GM12865 (cell line): ENCODE measurements at regions not wholly inside any gene's neighbourhood (a gene's known extent, or its start where the extent isn't known, plus 50 kb on each side); places are given as distances from the start of the nearest gene placed in this dataset.

Experiments
- DNase-seq: peaks from one replicate; pipeline ENCODE4 v3.0.0; 2010; ENCODE audit warnings: low read depth
- H3K4me3 ChIP-seq: 2 replicates; pipeline ENCODE4 v1.5.1; 2011; ENCODE audit warnings: mild to moderate bottlenecking, low read depth, low read length, control low read depth
- TF ChIP-seq, protein P1 (sequence below): IDR thresholded peaks from 2 replicates; pipeline ENCODE4 v1.5.1; 2011; ENCODE audit warnings: low read length, control low read depth, low read depth, inconsistent platforms; ENCODE audit not compliant: insufficient read depth; ENCODE audit errors: missing control alignments

DNA sequence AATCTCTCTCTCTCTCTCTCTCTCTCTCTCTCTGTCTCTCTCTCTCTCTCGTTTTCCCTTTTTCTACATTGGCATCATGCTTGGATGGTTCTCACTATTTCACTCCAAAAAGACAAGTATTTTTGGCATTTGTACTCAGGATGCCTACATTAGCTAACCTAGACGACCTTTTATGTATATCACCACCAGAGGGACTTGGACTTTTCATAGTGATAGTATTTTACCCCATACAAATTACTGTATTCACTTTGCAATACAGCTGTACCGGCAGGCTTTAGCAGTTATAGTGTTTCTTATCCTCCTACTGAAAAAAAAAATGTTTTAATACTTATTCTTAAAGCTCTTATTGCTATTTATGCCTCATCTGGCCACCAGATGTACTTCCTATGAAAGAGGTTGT lies 687.2 kb upstream of the KLHL1 start:
- DNase-seq, result no peak
- TF ChIP-seq, protein P1, sequence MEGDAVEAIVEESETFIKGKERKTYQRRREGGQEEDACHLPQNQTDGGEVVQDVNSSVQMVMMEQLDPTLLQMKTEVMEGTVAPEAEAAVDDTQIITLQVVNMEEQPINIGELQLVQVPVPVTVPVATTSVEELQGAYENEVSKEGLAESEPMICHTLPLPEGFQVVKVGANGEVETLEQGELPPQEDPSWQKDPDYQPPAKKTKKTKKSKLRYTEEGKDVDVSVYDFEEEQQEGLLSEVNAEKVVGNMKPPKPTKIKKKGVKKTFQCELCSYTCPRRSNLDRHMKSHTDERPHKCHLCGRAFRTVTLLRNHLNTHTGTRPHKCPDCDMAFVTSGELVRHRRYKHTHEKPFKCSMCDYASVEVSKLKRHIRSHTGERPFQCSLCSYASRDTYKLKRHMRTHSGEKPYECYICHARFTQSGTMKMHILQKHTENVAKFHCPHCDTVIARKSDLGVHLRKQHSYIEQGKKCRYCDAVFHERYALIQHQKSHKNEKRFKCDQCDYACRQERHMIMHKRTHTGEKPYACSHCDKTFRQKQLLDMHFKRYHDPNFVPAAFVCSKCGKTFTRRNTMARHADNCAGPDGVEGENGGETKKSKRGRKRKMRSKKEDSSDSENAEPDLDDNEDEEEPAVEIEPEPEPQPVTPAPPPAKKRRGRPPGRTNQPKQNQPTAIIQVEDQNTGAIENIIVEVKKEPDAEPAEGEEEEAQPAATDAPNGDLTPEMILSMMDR, result no peak
- no peak overlapping the region for H3K4me3 ChIP-seq

DNA sequence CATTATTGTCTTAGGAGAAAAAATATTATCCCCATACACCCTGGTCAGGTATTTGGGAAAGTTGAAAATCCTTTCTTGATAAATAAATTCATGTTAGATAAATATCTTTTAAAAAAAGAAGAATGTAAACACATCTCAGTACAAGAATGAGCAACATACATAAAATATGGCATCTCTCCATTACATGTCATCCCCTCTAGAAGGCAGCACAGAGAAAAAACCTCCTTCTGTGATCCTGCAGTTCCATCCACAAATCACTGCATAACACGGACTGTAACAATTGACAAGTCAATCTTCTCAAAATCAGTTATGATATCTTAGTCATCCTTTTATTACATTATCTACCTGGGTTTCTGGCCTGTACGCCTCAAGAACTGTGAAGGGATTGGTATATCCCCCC lies 683.9 kb upstream of the KLHL1 start:
- H3K4me3 ChIP-seq, result no peak overlapping the region
- no peak for DNase-seq
- TF ChIP-seq, protein P1, result no peak

DNA sequence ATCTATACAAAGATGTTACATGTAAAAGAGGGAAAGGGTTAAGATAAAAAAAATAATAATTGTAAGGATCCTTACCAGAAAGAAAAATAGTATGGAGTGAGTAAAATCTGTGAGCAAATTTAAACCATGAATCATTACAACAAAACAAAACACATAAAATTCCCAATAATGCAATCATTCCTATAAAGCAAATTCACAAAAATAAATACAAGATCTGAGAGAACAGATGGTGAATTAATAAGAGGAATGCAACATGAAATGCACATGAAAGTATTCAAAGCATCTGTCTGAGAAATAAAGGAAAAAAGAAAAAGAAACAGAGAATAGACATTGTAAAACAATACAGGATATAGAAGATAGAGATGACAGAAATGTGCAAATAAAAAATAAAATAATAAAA lies 681.5 kb upstream of the KLHL1 start:
- TF ChIP-seq, protein P1, result no peak
- H3K4me3 ChIP-seq, result no peak overlapping the region
- no peak for DNase-seq

DNA sequence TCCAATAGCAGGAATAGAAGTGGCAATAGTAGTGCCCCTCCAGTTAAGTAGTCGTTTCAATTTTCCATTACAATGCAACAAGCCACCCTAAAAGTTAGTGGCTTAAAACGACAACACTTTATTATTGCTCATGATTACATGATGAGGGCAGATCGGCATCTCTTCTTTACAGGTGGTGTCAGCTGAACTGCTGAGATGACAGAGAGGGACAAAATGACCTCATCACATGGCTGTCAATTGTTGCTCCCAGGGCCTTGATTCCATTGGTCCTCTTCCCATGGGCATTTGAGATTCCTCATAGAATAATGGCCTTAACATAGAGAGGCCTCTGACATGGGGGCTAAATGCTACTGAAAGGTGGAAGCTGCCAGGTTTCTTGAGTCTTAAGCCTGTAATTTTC lies 679.8 kb upstream of the KLHL1 start:
- TF ChIP-seq, protein P1, result no peak
- no peak for DNase-seq

DNA sequence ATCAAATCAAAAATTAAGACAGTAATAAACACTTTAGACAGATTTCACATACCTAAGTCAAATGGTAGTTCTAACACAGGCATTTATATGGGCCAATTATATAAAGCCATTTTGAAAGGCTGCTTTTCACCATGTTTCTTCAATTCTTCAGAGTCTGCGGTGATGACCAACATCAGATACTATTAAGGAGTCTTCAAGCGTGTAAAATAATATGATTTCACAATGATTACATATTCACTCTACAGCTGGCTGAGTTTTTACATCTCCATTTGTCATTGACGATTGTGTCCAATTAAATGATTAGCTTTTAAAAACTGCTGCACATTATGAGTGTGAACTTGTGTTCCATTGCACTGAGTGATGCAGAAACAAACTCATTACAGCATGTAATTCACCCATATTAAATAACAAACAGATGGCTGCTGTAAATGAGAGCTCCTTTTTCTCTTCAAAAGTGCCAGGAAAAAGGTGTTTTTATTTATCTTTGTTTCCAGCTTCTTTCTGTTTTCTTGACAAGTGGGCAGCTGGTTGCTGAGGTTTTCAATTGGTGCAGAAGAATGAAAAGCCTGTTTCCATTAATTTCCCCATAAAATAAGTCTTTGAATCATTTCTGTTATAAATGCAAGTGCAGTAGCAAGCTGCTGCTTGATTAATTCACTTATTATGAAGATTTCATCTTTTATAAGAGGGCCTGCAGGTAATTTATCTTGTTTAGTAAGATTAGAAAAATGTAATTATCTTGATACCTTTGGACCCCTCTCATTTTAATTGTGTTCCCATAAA lies 676.1 kb upstream of the KLHL1 start:
- TF ChIP-seq, protein P1, result no peak
- H3K4me3 ChIP-seq, result no peak overlapping the region
- DNase-seq, result no peak

More for the DNA sequence above, 679.8 kb upstream of the KLHL1 start:
- no peak overlapping the region for H3K4me3 ChIP-seq

DNA sequence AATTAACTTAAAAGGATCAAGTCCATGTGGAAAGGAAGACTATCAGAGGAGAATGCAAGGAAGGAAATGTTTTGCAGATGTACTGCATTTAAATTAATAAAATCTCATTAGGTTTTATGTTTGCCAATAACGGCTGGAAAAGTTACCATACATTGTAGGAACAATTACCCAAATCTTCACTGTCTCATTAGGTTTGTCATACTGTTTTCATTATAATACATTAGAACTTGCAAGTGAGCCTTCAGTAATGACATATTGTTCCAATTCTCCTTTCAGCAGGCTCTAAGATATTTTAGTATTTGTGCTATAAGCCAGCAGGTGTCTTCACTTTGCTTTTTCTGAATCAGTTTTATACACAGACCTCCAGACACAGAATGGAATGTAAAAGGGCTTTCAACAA lies 661.6 kb upstream of the KLHL1 start:
- TF ChIP-seq, protein P1, result no peak
- no peak for DNase-seq
- H3K4me3 ChIP-seq, result no peak overlapping the region

DNA sequence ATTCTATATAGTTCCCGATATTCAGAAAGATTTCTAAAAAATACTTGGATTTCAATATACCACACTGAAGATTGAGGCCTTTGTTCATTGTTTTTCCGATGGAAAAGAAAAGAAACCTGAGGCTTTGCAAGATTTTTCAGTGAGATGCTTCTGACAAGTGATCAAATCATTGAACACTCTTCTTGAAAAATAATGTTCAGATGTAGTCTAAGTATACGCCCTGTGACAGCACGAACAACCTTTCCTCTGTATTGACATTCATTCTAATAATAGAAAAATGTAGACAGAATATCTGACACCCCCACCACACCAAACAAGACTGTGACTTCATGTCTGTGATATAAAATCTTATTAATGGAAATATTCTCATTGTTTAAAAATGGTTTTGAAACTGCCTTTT lies 650.7 kb upstream of the KLHL1 start:
- TF ChIP-seq, protein P1, result no peak
- H3K4me3 ChIP-seq, result no peak overlapping the region
- no peak for DNase-seq
